T-cell (primary cell): ENCODE measurements at regions not wholly inside any gene's neighbourhood (a gene's known extent, or its start where the extent isn't known, plus 50 kb on each side); places are given as distances from the start of the nearest gene placed in this dataset.
"Not testable (repeated sequence)": the region's sequence is repeated elsewhere in the genome, so short reads cannot be mapped to it uniquely, and the experiment has no call there.

ENCODE experiments used
- ATAC-seq, 4 experiments: fragments of 200-7000 bp in 3 of 4; fragments of 150-1000 bp in 1 of 4; cut with Tn5 transposase; replicated peaks in 1 of 4; 1 replicate in 3 of 4; 2 replicates in 1 of 4; pipeline ENCODE4 v1.10.0; 2021; ENCODE audit warnings: moderate library complexity in 3 of 4, mild to moderate bottlenecking in 2 of 4, moderate number of reproducible peaks in 1 of 4
- CTCF ChIA-PET, 2 donors: fragments of 300-600 bp; sonication (Branson Sonifier 250); formaldehyde crosslinking; loops; one replicate each; lab custom pipeline; 2022; ENCODE audit warnings: antibody characterized with exemption in 2 of 2; lab: Charles Lee
- POLR2A ChIA-PET, 2 donors: fragments of 300-600 bp; sonication (Branson Sonifier 250); formaldehyde crosslinking; loops; one replicate each; lab custom pipeline; 2022; ENCODE audit warnings: antibody characterized with exemption in 2 of 2; lab: Charles Lee
- DNase-seq, 35 experiments: peaks; one replicate each; pipeline versions ENCODE4 v3.0.0 to v3.0.0-alpha.2; 2013 to 2023
- H3K27ac ChIP-seq: one replicate; pipeline ENCODE4 v1.5.1; 2013; ENCODE audit warnings: low read length
- H3K27me3 ChIP-seq, 2 experiments: replicated peaks in 1 of 2; 1 replicate in 1 of 2; 2 replicates in 1 of 2; pipeline versions ENCODE4 v1.6.1 to v1.7.0; 2013; ENCODE audit warnings: low read length in 1 of 2, mixed read lengths in 1 of 2; ENCODE audit not compliant: control insufficient read depth in 2 of 2, insufficient read depth in 2 of 2; ENCODE audit errors: extremely low read depth in 1 of 2
- H3K36me3 ChIP-seq, 2 donors: 1 replicate in 1 of 2; 2 replicates in 1 of 2; pipeline versions ENCODE4 v1.6.1 to v1.7.0; 2013; ENCODE audit warnings: low read length in 1 of 2; ENCODE audit not compliant: control insufficient read depth in 2 of 2, insufficient read depth in 1 of 2; ENCODE audit errors: extremely low read depth in 1 of 2
- H3K4me1 ChIP-seq, 2 experiments: 1 replicate in 1 of 2; 2 replicates in 1 of 2; pipeline versions ENCODE4 v1.6.1 to v1.7.0; 2013; ENCODE audit warnings: low read length in 2 of 2, mixed read lengths in 1 of 2; ENCODE audit not compliant: insufficient read depth in 2 of 2, control insufficient read depth in 1 of 2; ENCODE audit errors: extremely low read depth in 1 of 2
- H3K4me3 ChIP-seq, 2 donors: 1 replicate in 1 of 2; 2 replicates in 1 of 2; pipeline versions ENCODE4 v1.5.1 to v1.7.0; 2013; ENCODE audit warnings: mild to moderate bottlenecking in 2 of 2, low read length in 1 of 2, moderate library complexity in 1 of 2; ENCODE audit not compliant: control insufficient read depth in 1 of 2; ENCODE audit errors: extremely low read depth in 1 of 2
- H3K9me3 ChIP-seq: 2 replicates; pipeline ENCODE4 v1.7.0; 2013
- H3K27ac Mint-ChIP-seq, 2 donors: one replicate each; pipeline ENCODE4 v1.8.0; 2020 to 2021; ENCODE audit warnings: mild to moderate bottlenecking in 2 of 2, mixed read lengths in 2 of 2
- H3K27me3 Mint-ChIP-seq, 2 donors: one replicate each; pipeline ENCODE4 v1.8.0; 2021 to 2022; ENCODE audit warnings: mixed read lengths in 2 of 2
- H3K36me3 Mint-ChIP-seq: one replicate; pipeline ENCODE4 v1.8.0; 2021; ENCODE audit warnings: mixed read lengths
- H3K4me1 Mint-ChIP-seq, 3 donors: one replicate each; pipeline ENCODE4 v1.8.0; 2020 to 2022; ENCODE audit warnings: mixed read lengths in 3 of 3, mild to moderate bottlenecking in 1 of 3
- H3K4me3 Mint-ChIP-seq, 3 donors: one replicate each; pipeline ENCODE4 v1.8.0; 2020 to 2022; ENCODE audit warnings: mild to moderate bottlenecking in 3 of 3, mixed read lengths in 3 of 3, moderate library complexity in 3 of 3
- H3K9me3 Mint-ChIP-seq, 3 donors: one replicate each; pipeline ENCODE4 v1.8.0; 2020 to 2022; ENCODE audit warnings: mixed read lengths in 3 of 3
- WGBS: methylation state at CpG from one replicate; pipeline ENCODE4 v1.1.5; 2013; ENCODE audit warnings: missing lambda C conversion rate; ENCODE audit not compliant: insufficient coverage; 5-methylcytosine and 5-hydroxymethylcytosine counted together

- no peak for ATAC-seq
Measured at GRCh38 chr15:81882504-81882903, 163.3 kb downstream of the MEX3B start.

GRCh38 chr15:81880833-81881232 is 165.0 kb downstream of the MEX3B start:
- Mint-ChIP-seq H3K36me3 (no peaks in the 10 kb centered on the region), H3K27ac (no peak overlapping the region), H3K4me1 (no peaks in the 10 kb centered on the region), H3K9me3 (peaks cover 0 to 3% (median 0%) of the 10 kb centered on the region in 3 donors), H3K27me3 (peaks cover 3 to 18% of the 10 kb centered on the region in 2 donors), H3K4me3 (no peak overlapping the region)
- H3K36me3 ChIP-seq, result no peaks in the 10 kb centered on the region
- no peaks in the 10 kb centered on the region for H3K4me1 ChIP-seq
- ATAC-seq, result no peak
- POLR2A ChIA-PET, result no interaction called here
- no peak for DNase-seq
- no peak overlapping the region for H3K27ac ChIP-seq
- CTCF ChIA-PET, result no interaction called here
- H3K4me3 ChIP-seq, result no peak overlapping the region
- peaks cover 0 to 4% of the 10 kb centered on the region in 2 experiments for H3K27me3 ChIP-seq
- no CpG with 5 or more reads among the region's 5 CpGs for WGBS
- H3K9me3 ChIP-seq, result no peaks in the 10 kb centered on the region

More at GRCh38 chr15:81882504-81882903, 163.3 kb downstream of the MEX3B start:
- Histone ChIP-seq H3K27me3 (peaks cover 0 to 3% of the 10 kb centered on the region in 2 experiments), H3K4me1 (no peaks in the 10 kb centered on the region), H3K9me3 (no peaks in the 10 kb centered on the region), H3K36me3 (no peaks in the 10 kb centered on the region), H3K27ac (no peak overlapping the region), H3K4me3 (no peak overlapping the region)
- POLR2A ChIA-PET, result no interaction called here
- no peaks in the 10 kb centered on the region for H3K4me1 Mint-ChIP-seq
- no peaks in the 10 kb centered on the region for H3K36me3 Mint-ChIP-seq
- peaks cover 3 to 18% of the 10 kb centered on the region in 2 donors for H3K27me3 Mint-ChIP-seq
- H3K4me3 Mint-ChIP-seq, result no peak overlapping the region
- no peak for DNase-seq
- WGBS, result 81% methylated on average over 2 of the region's 5 CpGs
- CTCF ChIA-PET, result no interaction called here
- no peaks in the 10 kb centered on the region for H3K9me3 Mint-ChIP-seq
- H3K27ac Mint-ChIP-seq, result no peak overlapping the region

- POLR2A ChIA-PET, result no interaction called here
- no peak for ATAC-seq
- Mint-ChIP-seq H3K4me3 (no peak overlapping the region), H3K27me3 (peaks cover 3 to 18% of the 10 kb centered on the region in 2 donors), H3K4me1 (no peaks in the 10 kb centered on the region), H3K36me3 (no peaks in the 10 kb centered on the region), H3K9me3 (peaks cover 0 to 3% (median 0%) of the 10 kb centered on the region in 3 donors), H3K27ac (no peak overlapping the region)
- H3K4me1 ChIP-seq, result no peaks in the 10 kb centered on the region
- H3K4me3 ChIP-seq, result no peak overlapping the region
- peaks cover 0 to 4% of the 10 kb centered on the region in 2 experiments for H3K27me3 ChIP-seq
- WGBS, result 69% methylated on average over 2 of the region's 4 CpGs
- no peaks in the 10 kb centered on the region for H3K9me3 ChIP-seq
- CTCF ChIA-PET, result no interaction called here
- H3K27ac ChIP-seq, result no peak overlapping the region
- no peak for DNase-seq
- no peaks in the 10 kb centered on the region for H3K36me3 ChIP-seq
Measured at GRCh38 chr15:81880314-81880713, 165.5 kb downstream of the MEX3B start.

GRCh38 chr15:81875717-81876116 is 170.1 kb downstream of the MEX3B start:
- H3K27ac Mint-ChIP-seq, H3K27me3 ChIP-seq, H3K4me1 Mint-ChIP-seq, H3K4me1 ChIP-seq, CTCF ChIA-PET, H3K4me3 ChIP-seq, H3K36me3 ChIP-seq, H3K9me3 ChIP-seq, H3K9me3 Mint-ChIP-seq, H3K4me3 Mint-ChIP-seq, ATAC-seq, DNase-seq, H3K36me3 Mint-ChIP-seq, H3K27ac ChIP-seq, POLR2A ChIA-PET: not testable (repeated sequence)
- WGBS, result no CpG with 5 or more reads among the region's 1 CpG
- H3K27me3 Mint-ChIP-seq, result peaks cover 0 to 14% of the 10 kb centered on the region in 2 donors

- H3K4me3 Mint-ChIP-seq, result not testable (repeated sequence)
Measured at GRCh38 chr15:81870746-81871106, 175.1 kb downstream of the MEX3B start.

GRCh38 chr15:81870062-81870745 is 175.6 kb downstream of the MEX3B start:
- H3K9me3 ChIP-seq, CTCF ChIA-PET, H3K27me3 Mint-ChIP-seq, H3K27me3 ChIP-seq, H3K9me3 Mint-ChIP-seq, H3K36me3 ChIP-seq, H3K27ac ChIP-seq, H3K4me1 Mint-ChIP-seq, H3K4me1 ChIP-seq, DNase-seq, POLR2A ChIA-PET, ATAC-seq, H3K36me3 Mint-ChIP-seq, H3K27ac Mint-ChIP-seq, H3K4me3 ChIP-seq: not testable (repeated sequence)
- 87% methylated on average over 6 of the region's 16 CpGs for WGBS
- H3K4me3 Mint-ChIP-seq, result peak overlapping the region in 1 of 3 donors; percentile 25

More at GRCh38 chr15:81870746-81871106, 175.1 kb downstream of the MEX3B start:
- ATAC-seq, H3K36me3 ChIP-seq, H3K27me3 ChIP-seq, DNase-seq, H3K9me3 Mint-ChIP-seq, H3K36me3 Mint-ChIP-seq, CTCF ChIA-PET, POLR2A ChIA-PET, H3K27ac ChIP-seq, H3K27ac Mint-ChIP-seq, H3K4me1 Mint-ChIP-seq, H3K27me3 Mint-ChIP-seq, H3K9me3 ChIP-seq, H3K4me1 ChIP-seq, H3K4me3 ChIP-seq: not testable (repeated sequence)
- WGBS, result no CpG with 5 or more reads among the region's 29 CpGs
